Inferior parietal cortex (tissue), 1 donor: ENCODE measurements at regions not wholly inside any gene's neighbourhood (a gene's known extent, or its start where the extent isn't known, plus 50 kb on each side); places are given as distances from the start of the nearest gene placed in this dataset.
"Not testable (repeated sequence)": the region's sequence is repeated elsewhere in the genome, so short reads cannot be mapped to it uniquely, and the experiment has no call there.

Source experiments
- DNase-seq: peaks from one replicate; pipeline ENCODE4 v3.0.0-alpha.2; 2016; ENCODE audit errors: extremely low spot score

GRCh38 chr6:137933696-137934095 lies 66.6 kb downstream of the TNFAIP3 start:
- DNase-seq: no peak

DNA sequence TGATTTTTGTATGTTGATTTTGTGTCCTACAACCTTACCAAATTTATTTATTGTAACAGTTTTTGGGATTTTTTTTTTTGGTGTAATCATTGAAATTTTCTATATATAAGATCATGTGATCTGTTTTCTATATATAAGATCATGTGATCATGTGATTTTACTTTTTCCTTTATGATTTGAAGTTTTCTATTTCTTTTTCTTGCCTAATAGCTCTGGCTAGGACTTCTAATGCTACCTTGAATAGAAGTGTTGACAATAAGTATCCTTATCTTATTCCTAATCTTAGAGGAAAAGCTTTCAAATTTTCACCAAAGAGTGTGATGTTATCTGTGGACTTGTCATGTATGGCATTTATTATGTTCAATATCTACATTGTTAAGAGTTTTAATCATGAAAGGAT lies 69.7 kb downstream of the TNFAIP3 start:
- DNase-seq: no peak

DNA sequence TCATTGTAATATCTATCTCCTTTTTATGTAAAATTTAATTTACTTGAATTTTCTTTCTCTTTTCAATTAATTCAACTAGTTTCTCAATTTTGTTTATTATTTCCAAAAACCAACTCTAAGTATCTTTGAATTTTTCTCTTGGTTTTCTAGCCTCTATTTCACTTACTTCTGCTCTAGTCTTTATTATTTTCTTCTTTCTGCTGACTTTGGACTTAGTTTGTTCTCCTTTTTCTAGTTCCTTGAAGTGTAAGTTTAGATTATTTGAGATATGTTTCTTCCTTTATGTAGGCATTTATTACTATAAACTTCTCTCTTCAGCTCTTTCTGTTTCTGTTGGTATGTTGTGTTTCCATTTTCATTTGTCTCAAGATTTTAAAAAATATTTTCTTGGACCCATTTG lies 70.8 kb downstream of the TNFAIP3 start:
- no peak for DNase-seq

- DNase-seq: no peak
Observed at GRCh38 chr6:137938770-137939379, 71.8 kb downstream of the TNFAIP3 start.

DNA sequence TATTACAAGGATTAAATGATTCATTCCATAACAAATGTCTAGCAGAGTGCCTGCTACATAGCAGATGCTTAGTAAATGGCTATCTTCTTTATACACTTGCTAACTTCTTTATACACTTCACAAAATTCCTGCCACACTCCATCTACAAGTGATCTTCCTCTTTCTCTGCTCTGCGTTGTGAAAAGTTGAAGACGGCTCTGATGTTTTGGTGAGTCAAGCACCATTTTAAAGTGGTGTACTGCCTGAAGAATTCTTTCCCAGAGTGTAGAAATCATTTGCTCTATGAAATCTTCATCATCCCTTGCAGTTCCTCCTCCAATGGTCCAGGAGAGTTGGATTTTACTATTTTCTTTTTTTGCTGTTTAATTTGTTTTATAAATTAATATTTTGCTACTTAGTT lies 74.9 kb downstream of the TNFAIP3 start:
- DNase-seq: no peak

DNA sequence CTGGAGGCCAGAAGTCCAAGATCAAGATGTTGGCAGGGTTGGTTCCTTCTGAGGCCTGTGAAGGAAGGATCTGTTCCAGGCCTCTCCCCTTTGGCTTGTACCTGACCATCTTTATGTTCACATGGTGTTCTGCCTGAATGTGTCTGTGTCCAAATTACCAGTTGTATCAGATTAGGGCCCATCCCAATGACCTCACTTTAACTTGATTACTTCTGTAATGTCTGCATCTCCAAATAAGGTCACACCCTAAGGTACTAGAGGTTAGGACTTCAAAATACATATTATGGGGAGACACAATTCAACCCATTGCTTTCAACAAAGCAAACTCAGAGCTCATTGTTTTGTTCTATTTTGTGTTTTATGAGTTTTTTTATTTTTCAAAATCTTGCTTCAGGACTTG lies 75.7 kb downstream of the TNFAIP3 start:
- DNase-seq: no peak

GRCh38 chr6:137944381-137944780 lies 77.3 kb downstream of the TNFAIP3 start:
- DNase-seq: not testable (repeated sequence)

GRCh38 chr6:137944793-137945498 lies 77.9 kb downstream of the TNFAIP3 start:
- DNase-seq: peak; percentile 54

DNA sequence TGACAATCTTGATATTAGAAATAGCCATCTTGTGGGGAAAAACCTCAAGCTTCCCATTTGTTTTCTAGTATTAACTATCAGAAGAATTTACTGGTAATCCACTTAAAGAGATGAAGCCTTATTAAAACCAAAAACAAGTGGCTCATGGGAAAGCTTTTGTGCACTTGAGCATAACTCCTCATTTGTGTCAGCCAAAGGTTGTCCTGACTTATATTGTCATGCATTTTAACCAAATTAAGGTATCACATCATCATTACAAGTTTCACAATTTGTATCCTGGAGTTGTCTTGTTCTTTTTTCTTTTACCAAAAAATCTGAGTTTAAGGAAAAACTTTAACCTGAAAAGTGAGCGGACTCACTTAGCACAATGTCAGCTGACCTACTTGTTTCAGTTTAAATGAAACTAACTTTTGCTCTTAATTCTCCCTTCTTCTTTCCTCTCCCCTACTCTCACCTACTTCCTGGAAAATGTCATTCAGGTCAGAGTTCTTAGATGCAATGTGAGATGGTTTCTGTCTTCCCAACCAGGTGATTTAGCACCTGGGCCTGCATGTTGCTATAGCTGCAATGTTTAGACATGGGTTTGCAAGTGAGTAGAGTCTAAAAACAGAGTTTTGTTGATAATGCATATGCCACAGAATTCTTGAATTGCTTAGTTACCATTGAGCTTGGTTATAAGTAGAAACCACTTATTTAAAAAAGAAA lies 82.8 kb downstream of the TNFAIP3 start:
- no peak for DNase-seq

GRCh38 chr6:137950581-137950980 lies 83.5 kb downstream of the TNFAIP3 start:
- DNase-seq: no peak

DNA sequence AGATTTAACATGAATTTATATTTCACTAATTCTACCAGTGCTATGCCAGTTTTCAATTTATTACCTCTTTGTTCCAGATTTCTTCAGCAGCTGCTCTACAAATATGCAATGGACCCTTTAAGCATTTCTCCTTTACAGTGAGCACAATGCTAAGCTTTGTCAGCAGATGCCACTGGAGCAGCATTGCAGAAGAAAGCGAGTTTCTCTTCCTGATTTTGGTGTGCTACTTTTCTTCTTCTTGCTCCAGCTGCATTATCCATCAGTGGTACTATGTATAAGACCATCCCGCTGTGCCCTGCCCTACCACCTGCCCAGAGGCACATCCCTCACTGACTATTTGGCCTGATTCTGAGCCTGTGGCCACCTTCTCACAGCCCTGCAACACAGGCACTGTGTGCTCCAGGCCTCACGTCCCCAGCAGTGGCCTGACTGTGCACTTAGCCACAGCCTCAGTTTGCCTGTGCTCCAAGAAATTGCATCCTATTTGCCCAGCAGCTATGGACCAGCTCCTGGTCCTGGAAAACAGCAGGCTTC lies 84.1 kb downstream of the TNFAIP3 start:
- DNase-seq: no peak

- DNase-seq: no peak
Observed at GRCh38 chr6:137952247-137952646, 85.2 kb downstream of the TNFAIP3 start.

GRCh38 chr6:137953761-137954160 lies 86.7 kb downstream of the TNFAIP3 start:
- DNase-seq: no peak

DNA sequence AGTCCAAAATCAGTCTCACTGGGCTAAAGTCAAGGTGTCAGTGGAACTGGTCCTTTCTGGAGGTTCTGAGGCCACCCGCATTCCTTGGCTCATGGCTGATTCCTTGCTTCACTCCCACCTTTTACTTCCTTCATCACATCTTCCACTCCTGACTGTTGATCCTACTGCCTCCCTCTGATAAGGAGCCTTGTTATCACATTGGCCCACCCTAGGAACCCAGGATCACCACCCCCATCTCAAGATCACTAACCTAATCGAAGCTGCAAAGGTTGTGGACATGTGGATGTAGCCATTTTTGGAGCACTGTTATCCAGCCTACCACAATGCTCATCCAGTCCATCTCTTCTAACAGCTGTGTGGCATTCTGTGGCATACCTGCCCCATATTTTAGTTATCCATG lies 87.2 kb downstream of the TNFAIP3 start:
- no peak for DNase-seq

GRCh38 chr6:137956098-137956488 lies 89.0 kb downstream of the TNFAIP3 start:
- no peak for DNase-seq

GRCh38 chr6:137957471-137957870 lies 90.4 kb downstream of the TNFAIP3 start:
- no peak for DNase-seq

- no peak for DNase-seq
Observed at GRCh38 chr6:137958811-137959565, 91.9 kb downstream of the TNFAIP3 start.

- DNase-seq: no peak
Observed at GRCh38 chr6:137962725-137963124, 95.7 kb downstream of the TNFAIP3 start.

GRCh38 chr6:137964876-137965275 lies 97.8 kb downstream of the TNFAIP3 start:
- DNase-seq: no peak

DNA sequence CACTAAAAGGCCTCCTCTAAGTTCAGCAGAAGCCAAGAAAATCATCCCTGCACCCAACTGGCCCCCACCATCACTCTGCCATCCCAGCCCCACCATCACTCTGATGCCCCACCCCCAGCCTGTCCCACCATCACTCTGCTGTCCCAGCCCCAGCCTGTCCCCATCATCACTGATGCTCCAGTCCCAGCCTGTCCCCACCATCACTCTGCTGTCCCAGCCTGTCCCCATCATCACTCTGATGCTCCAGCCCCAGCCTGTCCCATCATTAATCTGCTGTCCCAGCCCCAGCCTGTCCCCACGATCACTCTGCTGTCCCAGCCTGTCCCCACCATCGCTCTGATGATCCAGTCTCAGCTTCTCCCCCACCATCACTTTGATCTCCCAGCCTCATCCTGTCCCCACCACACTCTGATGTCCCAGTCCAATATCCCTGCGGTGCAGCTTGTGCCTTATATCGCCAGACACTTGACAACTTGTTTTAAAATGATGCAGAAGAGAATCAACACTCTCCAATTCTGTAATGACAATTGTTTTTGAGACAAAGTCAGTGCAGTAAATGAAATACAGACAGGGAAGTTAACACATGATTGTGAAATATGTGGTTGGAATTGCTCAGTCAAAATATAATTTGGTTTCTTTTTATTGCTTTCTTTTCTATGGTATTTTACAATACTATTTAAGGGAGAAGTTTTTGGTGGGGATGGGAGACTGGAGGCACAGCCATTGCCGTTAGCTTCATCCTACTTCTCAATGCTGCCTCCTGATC lies 100.8 kb downstream of the TNFAIP3 start:
- no peak for DNase-seq

- no peak for DNase-seq
Observed at GRCh38 chr6:137968455-137968804, 101.4 kb downstream of the TNFAIP3 start.
